ENCODE measurements at regions not wholly inside any gene's neighbourhood (a gene's known extent, or its start where the extent isn't known, plus 50 kb on each side); places are given as distances from the start of the nearest gene placed in this dataset.

DNA sequence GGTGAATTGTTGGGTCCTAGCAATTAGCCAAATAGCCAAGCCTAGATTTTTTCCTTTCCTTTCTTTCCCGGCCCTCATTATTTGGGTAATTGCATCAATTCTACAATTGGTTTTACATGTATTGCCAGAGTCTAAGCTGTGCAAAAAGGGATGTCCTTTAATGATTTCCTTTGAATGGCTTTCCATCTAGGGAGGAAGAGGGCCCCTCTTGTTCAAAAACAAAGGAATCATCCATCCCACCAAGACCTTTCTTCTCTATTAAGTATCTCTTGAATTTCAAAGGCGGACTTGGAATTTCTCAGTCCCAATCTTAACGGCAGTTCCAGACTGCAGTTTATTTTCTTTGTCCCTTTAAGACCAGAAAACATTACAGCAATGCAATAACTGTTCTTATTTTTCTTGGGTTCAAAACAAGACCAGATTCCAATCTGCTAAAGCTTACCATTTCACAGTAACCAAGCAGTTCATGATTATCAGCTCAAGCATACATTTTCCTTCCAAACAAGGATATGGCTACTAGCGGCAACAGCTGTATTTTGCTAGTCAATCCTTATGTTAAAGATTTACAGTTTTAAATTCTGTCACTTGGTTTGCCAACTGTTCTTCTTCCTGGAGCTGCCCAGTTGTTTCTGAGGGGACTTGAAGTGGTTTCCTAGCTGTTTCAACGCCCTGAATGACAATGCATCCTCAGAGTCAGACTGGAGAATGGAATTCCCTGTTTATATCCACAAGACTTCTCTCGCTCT is 91.4 kb upstream of the LRIG1 start:
- in situ Hi-C loops (cut with MboI; ENCODE audit: low sequenced_read_pairs): no loop called here

DNA sequence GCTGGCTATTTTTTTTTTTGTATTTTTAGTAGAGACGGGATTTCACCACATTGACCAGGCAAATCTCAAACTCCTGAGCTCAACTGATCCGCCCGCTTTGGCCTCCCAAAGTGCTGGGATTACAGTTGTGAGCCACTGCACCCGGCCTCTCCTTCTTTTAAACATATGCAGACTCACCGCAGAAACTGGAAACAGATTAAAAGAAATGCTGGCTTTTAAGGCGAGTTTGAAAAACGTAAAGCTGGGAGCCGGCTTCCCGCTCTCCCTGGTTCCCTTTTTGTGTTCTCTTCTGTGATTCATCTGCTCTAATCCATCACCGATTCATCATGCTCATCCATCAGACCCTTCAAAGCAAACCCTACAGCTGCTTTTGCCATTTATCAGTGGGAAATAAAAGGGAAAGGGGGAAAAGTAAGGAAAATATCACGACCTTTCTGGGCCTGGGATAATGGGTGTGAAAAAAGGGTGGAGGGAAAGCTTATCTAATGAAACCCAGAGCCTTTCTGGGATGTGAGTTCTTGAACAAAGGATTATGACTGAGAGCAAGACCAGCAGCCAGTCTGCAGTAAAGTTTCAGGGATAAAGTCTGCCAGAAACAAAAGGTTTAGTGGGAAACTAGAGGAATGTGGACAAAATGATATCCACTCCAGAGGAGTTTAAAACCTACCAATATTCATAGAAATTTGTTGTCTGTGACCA is 92.3 kb upstream of the LRIG1 start:
- in situ Hi-C loops (cut with MboI; ENCODE audit: low sequenced_read_pairs): no loop called here

DNA sequence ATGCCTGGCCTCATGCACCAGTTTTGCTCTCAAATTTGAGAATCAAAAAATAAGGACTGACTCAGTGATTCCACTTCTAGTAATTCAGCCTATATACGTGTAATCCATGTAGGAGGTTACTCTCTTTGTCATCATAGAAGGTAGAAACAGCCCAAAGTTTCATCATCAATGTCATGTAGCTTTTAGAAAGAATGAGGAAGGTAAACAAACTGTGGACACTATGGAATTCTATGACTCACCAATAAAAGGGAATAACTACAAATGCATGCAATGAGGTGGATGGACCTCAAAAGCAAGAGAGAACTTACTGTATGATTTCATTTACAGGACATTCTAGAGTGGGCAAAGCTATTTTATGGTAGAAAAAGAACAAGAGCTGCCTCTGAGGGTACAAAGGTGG is 93.2 kb upstream of the LRIG1 start:
- in situ Hi-C loops (cut with MboI; ENCODE audit: low sequenced_read_pairs): no loop called here

DNA sequence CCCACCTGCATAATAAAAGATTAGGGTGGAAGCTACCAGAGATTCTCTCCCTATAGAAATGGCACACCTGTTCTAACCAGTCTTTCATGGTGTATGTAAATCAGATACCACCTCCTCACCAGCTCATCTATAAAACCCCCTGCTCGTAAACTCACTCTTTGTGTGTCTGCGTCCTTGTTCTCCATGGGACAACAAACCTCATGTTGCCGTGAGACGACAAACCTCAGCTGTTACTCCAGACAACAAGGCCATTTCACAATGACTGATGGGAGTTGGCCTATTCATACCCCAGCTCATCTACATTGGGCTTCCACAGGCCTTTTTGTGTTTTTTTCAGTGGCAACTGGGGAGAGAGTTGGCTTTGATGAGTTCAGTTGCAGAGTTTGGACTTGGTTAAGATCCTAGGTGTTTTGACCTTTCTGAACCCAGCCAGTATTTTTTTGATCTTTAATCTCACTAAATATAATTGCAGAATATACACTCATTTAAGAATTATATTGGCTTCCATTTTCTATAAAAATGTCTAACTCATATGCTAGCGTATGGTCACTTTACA is 96.6 kb upstream of the LRIG1 start:
- in situ Hi-C loops (cut with MboI; ENCODE audit: low sequenced_read_pairs): no loop called here

DNA sequence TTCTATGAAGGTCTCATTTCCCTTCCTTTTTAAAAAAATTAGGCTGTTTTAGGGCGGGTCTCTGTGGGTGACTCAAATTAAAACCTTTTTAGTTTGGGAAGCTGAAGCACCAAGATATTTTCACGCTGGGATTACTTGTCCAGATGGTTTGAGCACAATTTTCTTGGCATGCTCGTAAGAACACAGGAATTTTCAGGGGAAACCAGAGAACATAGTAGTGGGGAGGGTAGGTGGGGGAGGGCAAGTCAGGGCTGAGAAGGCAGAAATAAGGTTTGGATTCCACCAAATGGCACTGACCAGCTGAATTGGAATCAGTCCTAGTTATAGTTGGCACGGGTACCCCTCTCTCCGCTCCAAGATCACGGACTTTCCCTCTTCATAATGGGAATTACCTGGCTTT is 97.3 kb upstream of the LRIG1 start:
- in situ Hi-C loops (cut with MboI; ENCODE audit: low sequenced_read_pairs): no loop called here

DNA sequence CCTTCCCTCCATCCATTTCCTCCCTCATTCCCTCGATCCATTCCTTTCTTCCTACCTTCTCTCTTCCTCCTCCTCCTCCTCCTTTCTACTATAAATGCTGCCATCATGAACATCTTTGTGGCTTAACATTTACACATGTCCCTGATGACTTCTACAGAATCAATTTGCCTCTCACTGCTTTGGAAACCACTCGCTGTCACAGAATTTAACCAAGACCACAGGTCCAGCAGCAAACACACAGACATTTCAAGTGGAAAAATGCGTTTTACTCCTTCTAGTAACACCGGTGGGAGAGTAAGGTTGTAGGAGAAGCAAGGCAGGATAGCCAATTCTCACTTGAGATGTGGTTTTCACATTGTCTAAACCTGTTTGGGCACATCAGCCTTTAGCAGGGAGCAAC is 101.4 kb upstream of the LRIG1 start:
- in situ Hi-C loops (cut with MboI; ENCODE audit: low sequenced_read_pairs): no loop called here

DNA sequence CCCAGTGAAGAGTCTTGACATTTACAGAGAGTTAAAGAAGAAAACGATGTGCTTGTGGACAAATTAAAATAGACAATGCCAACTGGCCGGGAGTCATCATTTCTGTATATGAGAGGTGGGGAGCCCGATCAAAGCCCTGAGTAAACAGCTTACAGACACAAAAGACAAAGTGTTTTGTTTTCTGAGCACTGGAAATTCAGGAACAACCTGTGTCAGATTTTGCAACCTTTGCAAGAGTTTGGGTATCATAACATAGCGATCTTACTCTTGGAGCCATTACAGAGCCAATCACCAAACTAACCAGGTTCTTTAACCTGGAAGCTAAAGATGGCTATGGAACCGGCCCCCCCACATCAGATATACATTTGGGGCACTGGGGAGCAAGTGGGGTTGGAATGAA is 101.9 kb upstream of the LRIG1 start:
- in situ Hi-C loops (cut with MboI; ENCODE audit: low sequenced_read_pairs): no loop called here

DNA sequence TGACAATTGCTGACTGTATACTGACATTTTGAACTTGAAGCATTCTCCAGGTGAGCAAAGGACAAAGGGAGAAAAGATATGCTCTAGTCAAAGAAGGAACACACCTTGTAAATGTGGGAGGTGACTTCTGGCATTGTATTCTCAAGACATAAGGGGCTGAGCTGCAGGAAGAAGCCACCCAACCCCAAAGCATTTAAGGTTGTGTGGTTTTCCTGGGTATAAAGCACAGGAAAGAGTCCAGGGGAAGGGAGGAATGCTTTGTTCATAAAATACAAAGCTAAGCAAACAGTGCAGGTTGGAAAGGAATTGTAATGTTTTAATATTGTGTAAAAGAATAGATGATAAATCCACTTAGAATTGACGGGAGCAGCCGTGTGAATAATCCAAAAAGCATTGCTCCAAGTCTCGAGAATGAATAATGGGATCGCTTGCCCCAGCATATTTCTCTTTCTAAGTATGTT is 102.4 kb upstream of the LRIG1 start:
- in situ Hi-C loops (cut with MboI; ENCODE audit: low sequenced_read_pairs): no loop called here

DNA sequence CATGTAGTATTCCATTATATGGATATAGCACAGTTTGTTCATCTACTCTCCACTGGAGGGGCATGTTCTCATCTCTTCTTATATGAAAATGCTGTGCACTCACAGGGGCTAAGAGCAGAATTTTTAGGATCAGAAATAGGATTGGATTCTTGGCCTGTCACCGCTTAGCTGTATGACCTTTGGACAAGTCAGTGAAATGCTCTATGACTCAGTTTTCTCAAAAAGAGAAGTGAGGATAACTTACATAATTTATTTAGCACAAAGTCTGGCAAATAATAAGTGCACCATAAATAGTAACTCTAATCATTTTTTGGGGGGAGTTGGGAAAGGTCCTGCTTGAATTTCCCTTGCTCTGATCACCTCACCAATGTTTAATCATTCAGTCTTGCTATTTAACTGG is 103.7 kb upstream of the LRIG1 start:
- in situ Hi-C loops (cut with MboI; ENCODE audit: low sequenced_read_pairs): no loop called here

DNA sequence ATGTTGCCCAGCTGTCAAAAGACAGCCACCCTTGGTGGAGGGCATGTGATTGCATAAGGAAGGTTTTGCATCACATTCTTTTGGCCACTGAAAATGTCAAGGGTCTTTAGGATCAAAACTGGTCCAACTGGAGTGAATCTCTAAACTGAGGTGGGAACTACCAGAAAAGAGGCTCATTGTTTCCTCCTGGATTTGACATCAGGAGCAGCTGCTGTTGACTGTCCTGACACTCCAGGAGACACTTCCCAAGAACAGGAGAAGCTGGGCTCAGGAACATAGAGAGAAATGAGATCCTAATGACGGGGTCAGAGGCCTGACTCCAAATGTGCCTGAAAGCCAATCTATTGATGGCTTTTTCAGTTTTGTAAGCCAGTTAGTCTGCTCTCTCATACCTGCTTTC is 105.3 kb upstream of the LRIG1 start:
- in situ Hi-C loops (cut with MboI; ENCODE audit: low sequenced_read_pairs): no loop called here

DNA sequence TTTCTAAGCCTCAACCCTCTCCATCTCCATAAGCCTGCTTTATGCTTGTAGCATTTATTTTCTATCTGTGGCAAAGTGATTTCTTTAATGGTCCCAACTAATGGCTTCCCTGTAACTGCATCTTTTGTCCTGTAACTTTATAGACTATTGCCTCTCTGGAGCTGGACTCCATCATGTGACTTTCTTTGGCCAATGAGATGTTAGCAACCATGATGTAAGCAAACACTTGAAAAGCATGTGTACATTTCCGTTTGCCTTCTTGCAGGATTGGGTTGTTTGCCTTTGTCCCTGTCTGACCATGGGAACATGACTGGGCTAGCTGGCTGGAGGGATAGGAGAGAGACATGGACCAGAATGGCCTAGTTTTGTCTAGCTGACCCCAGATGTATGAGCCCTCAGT is 106.0 kb upstream of the LRIG1 start:
- in situ Hi-C loops (cut with MboI; ENCODE audit: low sequenced_read_pairs): no loop called here

DNA sequence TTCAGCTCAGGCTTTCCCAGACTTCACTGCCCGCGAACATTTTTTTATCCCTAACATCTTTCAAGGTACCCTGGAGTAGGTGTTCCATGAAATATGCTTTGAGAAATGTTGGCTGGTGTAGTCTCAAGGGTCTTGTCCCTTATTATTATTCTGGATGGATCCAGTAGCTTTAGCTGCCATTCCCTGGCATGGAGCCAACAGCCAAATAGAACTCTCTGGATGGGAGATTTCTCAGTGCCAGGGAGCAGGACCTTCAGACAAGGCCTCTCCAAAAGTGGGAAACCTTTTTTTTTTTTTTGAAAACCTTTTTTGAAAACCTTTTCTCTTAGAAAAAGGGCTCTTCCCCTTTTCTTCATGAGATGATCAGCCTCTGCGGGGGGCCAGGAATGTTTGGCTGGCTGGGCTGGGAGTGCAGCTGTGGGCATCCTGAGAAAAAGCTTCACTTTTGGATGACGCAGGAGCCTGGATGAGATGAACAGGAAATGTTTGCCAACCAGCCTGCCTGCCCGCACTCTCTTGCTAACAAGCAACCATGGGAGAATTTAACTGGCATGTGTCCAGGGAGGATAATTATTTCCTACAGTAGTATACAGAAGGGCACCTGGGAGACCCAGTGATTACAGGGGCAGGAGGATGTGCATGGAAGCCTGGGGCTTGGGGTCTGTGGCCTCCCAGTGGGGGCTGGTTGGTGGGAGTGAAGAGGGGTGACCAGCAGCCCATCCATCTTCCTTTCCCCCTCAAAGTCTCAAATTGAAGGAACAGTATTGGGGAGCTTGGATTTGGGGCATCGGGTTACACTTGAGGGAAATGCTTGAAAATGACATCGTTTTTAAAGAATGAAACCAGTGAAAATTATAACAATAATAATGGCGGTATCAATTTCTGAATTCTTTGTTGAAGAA is 109.1 kb upstream of the LRIG1 start:
- in situ Hi-C loops (cut with MboI; ENCODE audit: low sequenced_read_pairs): no loop called here

DNA sequence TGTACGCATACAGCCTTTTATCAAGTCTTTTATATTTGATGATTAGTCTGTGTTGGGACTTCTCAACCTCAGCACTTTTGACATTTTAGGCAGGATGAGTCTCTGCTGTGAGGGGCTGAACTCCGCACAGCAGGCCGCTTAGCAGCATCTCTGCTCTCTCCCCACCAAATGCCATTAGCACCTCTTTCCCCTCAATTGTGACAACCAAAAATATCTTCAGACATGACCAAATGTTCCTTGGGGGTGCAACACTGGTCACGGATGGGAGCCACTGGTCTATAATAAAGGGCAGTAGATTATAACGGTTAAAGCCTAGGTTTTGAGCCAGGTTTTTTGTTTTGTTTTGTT is 109.7 kb upstream of the LRIG1 start:
- in situ Hi-C loops (cut with MboI; ENCODE audit: low sequenced_read_pairs): no loop called here

DNA sequence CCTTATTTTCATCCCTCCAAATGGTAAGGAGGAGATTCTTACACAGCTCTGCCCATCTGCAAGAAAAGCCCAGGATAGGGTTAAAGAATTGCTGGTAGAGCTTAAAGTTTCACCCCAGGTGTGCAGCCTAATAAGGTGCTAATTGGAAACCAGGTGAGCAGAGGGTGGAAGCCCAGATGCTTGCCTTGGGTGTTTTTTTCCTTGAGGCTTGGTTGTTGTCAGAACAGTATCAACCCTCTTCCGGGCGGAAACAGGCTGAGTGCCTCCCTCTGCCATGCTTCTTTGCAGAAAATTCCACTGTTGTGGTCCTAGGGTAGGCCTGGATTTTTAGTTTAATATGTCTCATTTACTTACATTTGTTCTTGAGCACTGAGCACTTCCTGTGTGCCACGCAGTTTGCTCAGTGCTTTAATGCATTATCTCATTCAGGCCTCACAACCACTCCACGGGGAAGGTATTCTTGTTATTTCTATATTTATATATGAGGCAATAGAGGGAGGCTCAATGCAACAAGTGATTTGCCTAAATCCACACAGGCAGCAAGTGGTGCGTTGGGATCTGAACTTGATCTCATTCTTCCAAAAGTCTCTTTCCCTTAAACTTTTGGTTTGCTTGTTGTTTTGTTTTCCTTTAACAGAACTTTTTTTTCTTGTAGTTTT is 115.0 kb upstream of the LRIG1 start:
- in situ Hi-C loops (cut with MboI; ENCODE audit: low sequenced_read_pairs): no loop called here

DNA sequence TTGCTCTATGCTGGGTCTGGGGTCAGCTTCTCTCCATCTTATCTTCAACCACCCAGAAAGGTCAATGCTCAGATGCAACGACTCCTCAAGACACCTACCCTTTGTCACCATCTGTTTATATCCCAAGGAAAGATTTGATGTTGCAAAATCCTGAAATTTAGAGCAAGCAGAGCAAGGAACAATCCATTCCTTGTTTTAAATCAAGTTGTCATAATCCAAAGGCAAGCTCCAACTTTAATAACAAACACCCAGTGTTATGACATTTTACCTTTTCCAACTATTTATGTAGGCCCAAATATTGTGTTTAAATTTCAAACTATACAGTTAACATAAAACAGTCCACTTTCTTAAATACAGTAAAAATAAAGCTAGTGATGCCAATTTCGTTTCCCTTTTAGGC is 116.5 kb upstream of the LRIG1 start:
- in situ Hi-C loops (cut with MboI; ENCODE audit: low sequenced_read_pairs): no loop called here

DNA sequence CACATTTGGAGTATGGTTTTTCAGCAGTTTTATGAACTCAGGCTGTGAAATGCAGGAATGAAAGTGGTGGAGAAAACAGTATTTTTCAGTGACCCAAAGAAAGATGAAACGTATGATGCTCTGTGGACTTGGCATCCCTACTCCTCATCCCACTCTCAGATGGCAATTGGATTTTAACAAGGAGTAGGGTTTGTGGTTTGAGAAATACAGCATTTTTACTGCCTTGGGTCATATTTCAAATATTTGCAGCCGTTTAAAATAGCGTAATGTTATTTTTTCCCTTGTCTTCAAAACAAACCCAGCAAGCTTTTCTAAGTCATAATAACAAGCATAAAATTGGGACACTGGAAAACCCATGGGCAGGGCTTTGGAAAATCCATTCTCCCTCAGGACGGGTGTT is 117.2 kb upstream of the LRIG1 start:
- in situ Hi-C loops (cut with MboI; ENCODE audit: low sequenced_read_pairs): no loop called here

DNA sequence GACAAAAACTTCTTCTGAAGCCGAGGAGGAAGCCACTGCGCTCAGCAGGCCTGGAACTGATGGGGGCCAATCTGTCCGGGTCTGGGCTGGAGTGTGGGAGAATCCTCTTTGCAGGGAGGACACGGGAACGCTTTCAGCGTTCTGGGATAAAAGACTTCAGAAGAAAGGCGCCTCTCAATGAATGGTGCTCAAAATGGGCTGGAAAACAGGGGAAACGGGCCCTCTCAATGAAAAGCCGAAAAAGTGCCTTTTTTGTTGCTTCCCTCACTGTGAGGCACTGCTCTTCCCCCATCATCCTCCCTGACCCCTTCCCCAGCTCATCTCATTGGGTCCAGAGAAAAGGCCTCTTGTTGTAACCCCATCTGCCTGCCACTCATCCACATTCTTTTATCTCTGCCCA is 119.5 kb upstream of the LRIG1 start:
- in situ Hi-C loops (cut with MboI; ENCODE audit: low sequenced_read_pairs): no loop called here

DNA sequence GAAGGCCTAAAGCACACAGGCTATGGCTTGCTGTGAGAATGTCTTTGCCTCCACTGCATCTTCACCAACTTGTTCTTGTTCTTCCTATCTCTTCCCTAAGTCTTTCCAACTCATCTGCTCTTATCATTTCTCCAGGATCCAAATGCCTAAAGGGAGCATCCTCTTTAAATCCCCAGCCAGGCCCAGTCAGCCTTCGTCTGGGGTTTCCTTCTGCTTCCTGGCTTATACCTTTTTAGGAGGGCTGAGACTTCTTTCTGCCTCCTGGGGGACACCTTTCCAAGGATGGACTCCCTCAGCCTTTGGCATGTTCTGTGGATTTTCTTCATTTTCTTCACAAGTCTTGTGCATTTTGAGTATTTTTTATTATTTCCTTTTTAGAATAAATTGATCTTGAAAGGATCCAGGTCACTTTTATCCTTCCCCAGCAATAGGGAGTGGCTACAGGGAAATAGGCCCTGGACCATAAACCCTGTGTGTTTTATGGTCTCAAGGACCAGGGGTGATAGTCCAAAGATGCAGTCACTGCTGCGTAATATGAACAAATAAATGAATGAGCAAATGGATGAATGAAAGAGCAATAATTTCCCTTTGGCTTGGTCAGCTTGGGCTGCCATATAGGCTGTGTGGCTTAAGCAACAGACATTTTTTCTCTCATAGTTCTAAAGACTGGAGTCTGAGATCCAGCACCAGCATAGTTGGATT is 122.1 kb upstream of the LRIG1 start:
- in situ Hi-C loops (cut with MboI; ENCODE audit: low sequenced_read_pairs): no loop called here

DNA sequence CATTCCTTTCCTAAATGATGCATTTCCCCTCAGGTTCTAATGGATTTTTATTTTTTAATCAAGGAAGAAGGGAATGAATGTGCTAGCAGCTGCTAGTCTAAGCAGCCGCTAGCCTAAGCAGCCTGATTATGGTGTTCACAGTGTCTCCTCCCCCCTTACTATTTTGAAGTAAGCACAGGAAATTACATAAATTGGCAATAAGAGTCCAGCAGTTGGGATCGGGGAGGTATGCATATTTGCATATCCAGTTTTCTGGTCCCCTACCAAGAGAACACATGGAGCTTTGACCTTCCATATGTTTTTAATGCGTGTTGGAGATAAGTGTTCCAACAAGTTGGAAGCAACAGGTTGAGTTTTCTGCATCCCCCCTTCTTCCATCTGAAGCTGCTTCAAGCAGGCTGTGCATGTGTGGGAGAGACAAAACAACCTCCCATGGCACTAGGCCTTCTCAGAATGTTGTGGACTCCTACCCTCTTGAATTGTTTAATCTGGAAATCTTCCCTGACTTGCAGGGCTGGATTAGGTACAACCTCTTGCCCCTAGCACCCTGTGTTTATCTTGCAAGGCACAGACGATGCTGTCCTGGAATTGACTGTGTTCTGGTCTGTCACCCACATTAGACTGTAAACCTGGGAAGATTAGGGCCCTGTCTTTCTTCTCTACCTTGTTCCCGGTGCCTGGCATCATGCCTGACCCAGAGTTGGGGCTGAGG is 124.8 kb upstream of the LRIG1 start:
- in situ Hi-C loops (cut with MboI; ENCODE audit: low sequenced_read_pairs): no loop called here
